ENCODE measurements at regions not wholly inside any gene's neighbourhood (a gene's known extent, or its start where the extent isn't known, plus 50 kb on each side); places are given as distances from the start of the nearest gene placed in this dataset.
"Not testable (repeated sequence)": the region's sequence is repeated elsewhere in the genome, so short reads cannot be mapped to it uniquely, and the experiment has no call there.

- Histone ChIP-seq H3K4me1 (no peaks in the 10 kb centered on the region), H3K4me3 (no peak overlapping the region)
- TF ChIP-seq POLR2A (IDR thresholded peaks at IDR 0.05) (no peak), CTCF (IDR thresholded peaks at IDR 0.05) (no peak)
Measured at GRCh38 chr1:164141797-164142196, 417.2 kb upstream of the PBX1 start.

GRCh38 chr1:164154622-164155021 lies 404.4 kb upstream of the PBX1 start:
- TF ChIP-seq CTCF (IDR thresholded peaks at IDR 0.05) (no peak), POLR2A (IDR thresholded peaks at IDR 0.05) (no peak)
- no peaks in the 10 kb centered on the region for H3K9me3 ChIP-seq
- no peak overlapping the region for H3K4me3 ChIP-seq
- no peaks in the 10 kb centered on the region for H3K27me3 ChIP-seq
- H3K27ac ChIP-seq, result no peak overlapping the region
- no peak for DNase-seq
- H3K4me1 ChIP-seq, result no peaks in the 10 kb centered on the region
- no peaks in the 10 kb centered on the region for H3K36me3 ChIP-seq

More at GRCh38 chr1:164141797-164142196, 417.2 kb upstream of the PBX1 start:
- no peak overlapping the region for H3K27ac ChIP-seq
- H3K27me3 ChIP-seq, result no peaks in the 10 kb centered on the region
- no peaks in the 10 kb centered on the region for H3K9me3 ChIP-seq
- DNase-seq, result no peak
- H3K36me3 ChIP-seq, result no peaks in the 10 kb centered on the region

- TF ChIP-seq POLR2A (IDR thresholded peaks at IDR 0.05), result no peak
- TF ChIP-seq CTCF (IDR thresholded peaks at IDR 0.05), result no peak
- Histone ChIP-seq H3K27ac (no peak overlapping the region), H3K4me3 (no peak overlapping the region), H3K4me1 (no peaks in the 10 kb centered on the region), H3K27me3 (no peaks in the 10 kb centered on the region), H3K9me3 (no peaks in the 10 kb centered on the region), H3K36me3 (no peaks in the 10 kb centered on the region)
- DNase-seq, result no peak
Measured at GRCh38 chr1:164155347-164155746, 403.6 kb upstream of the PBX1 start.

GRCh38 chr1:164163289-164163849 lies 395.6 kb upstream of the PBX1 start:
- Histone ChIP-seq H3K9me3 (no peaks in the 10 kb centered on the region), H3K4me1 (no peaks in the 10 kb centered on the region), H3K4me3 (no peak overlapping the region), H3K27me3 (no peaks in the 10 kb centered on the region), H3K27ac (no peak overlapping the region), H3K36me3 (no peaks in the 10 kb centered on the region)
- no peak for DNase-seq
- TF ChIP-seq POLR2A (IDR thresholded peaks at IDR 0.05) (no peak), CTCF (IDR thresholded peaks at IDR 0.05) (no peak)

- no peaks in the 10 kb centered on the region for H3K4me1 ChIP-seq
- H3K36me3 ChIP-seq, result no peaks in the 10 kb centered on the region
- no peaks in the 10 kb centered on the region for H3K27me3 ChIP-seq
- H3K9me3 ChIP-seq, result no peaks in the 10 kb centered on the region
- TF ChIP-seq POLR2A (IDR thresholded peaks at IDR 0.05) (no peak), CTCF (IDR thresholded peaks at IDR 0.05) (no peak)
- no peak for DNase-seq
- H3K4me3 ChIP-seq, result no peak overlapping the region
- no peak overlapping the region for H3K27ac ChIP-seq
Measured at GRCh38 chr1:164165466-164165865, 393.5 kb upstream of the PBX1 start.

- H3K9me3 ChIP-seq, H3K4me1 ChIP-seq, H3K36me3 ChIP-seq, H3K27ac ChIP-seq, H3K4me3 ChIP-seq, H3K27me3 ChIP-seq: not testable (repeated sequence)
- peak in 3 of 6 experiments; percentile 48 to 64 (median 51) for TF ChIP-seq CTCF (IDR thresholded peaks at IDR 0.05)
- peak in 1 of 3 donors; percentile 56 for DNase-seq
Measured at GRCh38 chr1:164166454-164166853, 392.5 kb upstream of the PBX1 start.

Data from Peyer's patch (tissue), 4 donors.